ENCODE measurements at regions not wholly inside any gene's neighbourhood (a gene's known extent, or its start where the extent isn't known, plus 50 kb on each side); places are given as distances from the start of the nearest gene placed in this dataset.

- Mint-ChIP-seq H3K36me3 (no peaks in the 10 kb centered on the region), H3K27ac (no peak overlapping the region), H3K4me3 (peak overlapping the region in 1 of 5 donors; percentile 54), H3K9me3 (peaks cover 0 to 6% (median 0%) of the 10 kb centered on the region in 6 donors), H3K4me1 (peaks cover 5 to 12% of the 10 kb centered on the region in 2 donors), H3K27me3 (ENCODE audit: low read depth in 3 of 3) (peaks cover 2 to 8% (median 5%) of the 10 kb centered on the region in 3 donors)
- no peak for DNase-seq
Measured at GRCh38 chr11:15649371-15650104, 534.8 kb downstream of the INSC start.

GRCh38 chr11:15650105-15650938 lies 535.6 kb downstream of the INSC start:
- Mint-ChIP-seq H3K4me1 (peaks cover 5 to 12% of the 10 kb centered on the region in 2 donors), H3K4me3 (peak overlapping the region in 2 of 5 donors; percentile 36 to 53), H3K9me3 (peaks cover 0 to 6% (median 0%) of the 10 kb centered on the region in 6 donors), H3K27me3 (ENCODE audit: low read depth in 3 of 3) (peaks cover 5 to 8% (median 6%) of the 10 kb centered on the region in 3 donors), H3K36me3 (no peaks in the 10 kb centered on the region), H3K27ac (no peak overlapping the region)
- peak; percentile 38 to 67 (median 62) for DNase-seq

GRCh38 chr11:15651033-15651432 lies 536.3 kb downstream of the INSC start:
- H3K4me3 Mint-ChIP-seq = peak overlapping the region in 3 of 5 donors; percentile 33 to 53 (median 36)

DNA sequence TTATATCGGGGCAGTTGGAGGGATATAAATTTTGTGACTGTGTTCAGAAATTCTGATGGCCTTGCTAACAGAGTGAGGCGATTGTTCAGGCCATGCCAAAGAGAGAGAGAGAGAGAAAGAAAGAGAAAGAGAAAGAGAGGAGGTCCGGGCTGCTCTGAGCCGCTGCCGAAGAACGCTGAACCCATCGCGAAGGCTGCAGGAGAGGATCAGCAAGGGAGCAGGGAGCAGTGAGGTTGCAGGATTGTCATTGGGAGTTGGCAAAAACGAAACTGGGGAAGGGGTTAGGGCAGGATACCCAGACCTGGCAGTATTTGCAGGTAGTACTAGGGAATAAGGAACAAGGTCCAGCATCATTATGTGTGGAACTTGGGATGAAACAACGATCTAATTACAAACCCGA lies 537.1 kb downstream of the INSC start:
- H3K27me3 Mint-ChIP-seq (ENCODE audit: low read depth in 3 of 3) = peaks cover 5 to 8% (median 6%) of the 10 kb centered on the region in 3 donors
- H3K4me1 Mint-ChIP-seq = peaks cover 5 to 12% of the 10 kb centered on the region in 2 donors
- no peak overlapping the region for H3K4me3 Mint-ChIP-seq
- DNase-seq = no peak
- H3K9me3 Mint-ChIP-seq = peaks cover 0 to 6% (median 0%) of the 10 kb centered on the region in 6 donors
- H3K27ac Mint-ChIP-seq = no peak overlapping the region
- no peaks in the 10 kb centered on the region for H3K36me3 Mint-ChIP-seq

More at GRCh38 chr11:15651033-15651432, 536.3 kb downstream of the INSC start:
- Mint-ChIP-seq H3K27ac (no peak overlapping the region), H3K4me1 (peaks cover 5 to 12% of the 10 kb centered on the region in 2 donors), H3K27me3 (ENCODE audit: low read depth in 3 of 3) (peaks cover 5 to 8% (median 6%) of the 10 kb centered on the region in 3 donors), H3K36me3 (no peaks in the 10 kb centered on the region), H3K9me3 (peaks cover 0 to 6% (median 0%) of the 10 kb centered on the region in 6 donors)
- DNase-seq = no peak

DNA sequence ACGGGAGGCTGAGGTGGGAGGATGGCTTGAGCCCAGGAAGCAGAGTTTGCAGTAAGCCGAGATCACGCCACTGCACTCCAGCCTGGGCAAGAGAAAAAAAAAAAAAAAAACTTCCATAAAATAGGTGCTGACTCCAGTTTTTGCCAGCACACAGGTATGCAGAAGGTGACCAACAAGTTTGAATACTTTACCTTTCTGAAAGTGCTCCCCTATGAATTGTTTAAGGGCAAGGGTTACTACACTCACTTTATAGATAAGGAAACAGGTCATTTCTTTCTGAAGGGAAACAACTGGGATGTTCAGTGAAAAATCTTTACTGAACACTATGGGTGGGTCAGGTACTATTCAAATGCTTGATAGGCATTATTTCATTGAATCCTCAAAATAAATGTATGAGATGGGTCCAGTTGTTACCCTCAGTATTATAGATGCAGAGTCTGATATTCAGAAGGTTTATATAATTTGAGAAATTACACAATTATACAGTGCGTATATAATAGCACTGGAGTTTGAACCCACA lies 538.5 kb downstream of the INSC start:
- Mint-ChIP-seq H3K9me3 (peaks cover 0 to 6% (median 0%) of the 10 kb centered on the region in 6 donors), H3K36me3 (no peaks in the 10 kb centered on the region), H3K4me3 (no peak overlapping the region), H3K4me1 (peaks cover 5 to 12% of the 10 kb centered on the region in 2 donors), H3K27me3 (ENCODE audit: low read depth in 3 of 3) (peaks cover 5 to 8% (median 6%) of the 10 kb centered on the region in 3 donors), H3K27ac (no peak overlapping the region)
- no peak for DNase-seq

DNA sequence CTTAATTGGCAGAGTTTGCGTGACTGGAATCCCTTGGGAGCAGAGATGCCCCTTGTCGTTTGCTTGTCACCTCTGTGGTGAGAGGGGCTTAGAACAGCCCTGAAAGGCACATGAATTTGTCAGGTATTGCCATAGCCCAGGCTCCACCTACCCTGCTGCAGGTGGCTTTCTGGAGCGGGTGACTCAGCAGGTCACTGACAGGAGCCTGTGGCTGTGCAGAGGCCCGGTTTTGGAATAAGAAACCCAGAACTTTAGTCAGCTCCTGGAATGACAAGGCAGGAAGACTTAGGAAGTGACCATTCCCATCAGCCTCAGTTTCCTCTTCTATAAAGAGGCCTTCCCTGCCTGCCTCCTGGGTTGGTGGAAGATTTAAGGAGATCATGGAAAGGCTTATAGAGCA lies 539.7 kb downstream of the INSC start:
- Mint-ChIP-seq H3K9me3 (peaks cover 0 to 6% (median 0%) of the 10 kb centered on the region in 6 donors), H3K4me1 (peaks cover 5 to 12% of the 10 kb centered on the region in 2 donors), H3K27me3 (ENCODE audit: low read depth in 3 of 3) (peaks cover 5 to 8% (median 6%) of the 10 kb centered on the region in 3 donors), H3K36me3 (no peaks in the 10 kb centered on the region), H3K4me3 (no peak overlapping the region), H3K27ac (no peak overlapping the region)
- no peak for DNase-seq

DNA sequence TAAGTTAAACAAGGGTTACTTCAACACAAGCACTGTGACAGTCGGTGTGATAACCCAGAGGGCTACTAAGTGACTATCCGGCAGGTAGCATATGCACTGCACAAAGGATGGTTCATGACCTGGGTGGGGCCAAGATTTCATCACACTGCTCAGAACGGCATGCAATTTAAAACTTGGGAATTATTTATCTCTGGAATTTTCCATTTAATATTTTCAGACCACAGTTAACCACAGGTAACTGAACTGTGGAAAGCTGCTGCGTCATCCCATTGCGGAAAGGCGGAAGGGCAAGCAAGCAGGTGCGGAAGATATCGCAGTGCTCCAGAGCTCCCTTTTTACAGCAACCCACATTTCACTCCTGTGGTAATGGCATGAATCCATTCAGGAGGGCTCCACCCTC lies 540.8 kb downstream of the INSC start:
- H3K27me3 Mint-ChIP-seq (ENCODE audit: low read depth in 3 of 3) = peaks cover 5 to 8% (median 6%) of the 10 kb centered on the region in 3 donors
- no peak overlapping the region for H3K4me3 Mint-ChIP-seq
- H3K36me3 Mint-ChIP-seq = no peaks in the 10 kb centered on the region
- peaks cover 5 to 12% of the 10 kb centered on the region in 2 donors for H3K4me1 Mint-ChIP-seq
- no peak overlapping the region for H3K27ac Mint-ChIP-seq
- H3K9me3 Mint-ChIP-seq = peaks cover 0 to 7% (median 0%) of the 10 kb centered on the region in 6 donors
- DNase-seq = no peak

DNA sequence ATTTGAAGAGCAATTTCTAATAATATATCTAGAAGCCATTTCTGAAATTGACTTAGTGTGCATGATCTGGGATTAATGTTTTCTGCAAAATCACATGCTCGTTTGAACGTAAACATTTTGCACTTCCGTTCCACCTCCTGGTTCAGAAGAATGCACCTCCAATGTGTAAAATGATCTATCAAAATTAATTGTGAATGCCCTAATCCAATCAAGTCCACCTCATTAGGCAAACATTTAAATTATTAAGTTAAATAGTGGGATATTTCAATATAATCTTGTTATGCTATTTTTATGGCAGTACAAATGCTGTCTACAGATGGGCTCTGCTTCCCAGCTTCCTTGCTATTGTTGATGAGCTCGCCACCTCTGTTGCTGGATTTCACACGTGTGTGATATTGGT lies 542.5 kb downstream of the INSC start:
- Mint-ChIP-seq H3K27ac (no peak overlapping the region), H3K4me3 (no peak overlapping the region), H3K9me3 (peaks cover 0 to 4% (median 0%) of the 10 kb centered on the region in 6 donors), H3K27me3 (ENCODE audit: low read depth in 3 of 3) (peaks cover 0 to 7% (median 3%) of the 10 kb centered on the region in 3 donors), H3K4me1 (no peaks in the 10 kb centered on the region), H3K36me3 (no peaks in the 10 kb centered on the region)
- no peak for DNase-seq

- Mint-ChIP-seq H3K9me3 (peaks cover 0 to 8% (median 0%) of the 10 kb centered on the region in 6 donors), H3K27ac (no peak overlapping the region), H3K36me3 (no peaks in the 10 kb centered on the region), H3K4me3 (no peak overlapping the region), H3K27me3 (ENCODE audit: low read depth in 3 of 3) (peaks cover 0 to 4% (median 4%) of the 10 kb centered on the region in 3 donors), H3K4me1 (no peaks in the 10 kb centered on the region)
- no peak for DNase-seq
Measured at GRCh38 chr11:15660496-15660895, 545.8 kb downstream of the INSC start.

DNA sequence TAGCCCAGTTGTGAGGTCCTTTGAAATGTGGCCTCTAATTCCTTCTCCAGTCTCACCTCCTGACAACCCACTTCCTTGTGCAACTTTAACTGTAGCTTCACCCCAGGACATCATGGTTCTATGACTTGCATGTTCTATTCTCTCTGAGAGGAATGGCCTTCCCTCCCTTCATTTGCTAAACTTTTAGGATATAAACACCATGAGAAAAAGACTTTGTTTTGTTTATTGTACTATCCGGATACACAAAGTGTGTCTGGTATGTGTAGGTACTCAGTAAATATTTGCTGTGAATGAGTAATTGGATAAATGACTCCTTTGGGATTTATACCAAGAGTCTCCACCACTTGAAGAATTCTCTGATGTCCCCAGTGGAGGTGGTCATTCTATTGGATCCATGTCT lies 547.6 kb downstream of the INSC start:
- no peaks in the 10 kb centered on the region for H3K4me1 Mint-ChIP-seq
- peaks cover 0 to 8% (median 0%) of the 10 kb centered on the region in 6 donors for H3K9me3 Mint-ChIP-seq
- no peaks in the 10 kb centered on the region for H3K36me3 Mint-ChIP-seq
- H3K4me3 Mint-ChIP-seq = no peak overlapping the region
- H3K27me3 Mint-ChIP-seq (ENCODE audit: low read depth in 3 of 3) = peaks cover 0 to 10% (median 4%) of the 10 kb centered on the region in 3 donors
- DNase-seq = no peak
- H3K27ac Mint-ChIP-seq = no peak overlapping the region

DNA sequence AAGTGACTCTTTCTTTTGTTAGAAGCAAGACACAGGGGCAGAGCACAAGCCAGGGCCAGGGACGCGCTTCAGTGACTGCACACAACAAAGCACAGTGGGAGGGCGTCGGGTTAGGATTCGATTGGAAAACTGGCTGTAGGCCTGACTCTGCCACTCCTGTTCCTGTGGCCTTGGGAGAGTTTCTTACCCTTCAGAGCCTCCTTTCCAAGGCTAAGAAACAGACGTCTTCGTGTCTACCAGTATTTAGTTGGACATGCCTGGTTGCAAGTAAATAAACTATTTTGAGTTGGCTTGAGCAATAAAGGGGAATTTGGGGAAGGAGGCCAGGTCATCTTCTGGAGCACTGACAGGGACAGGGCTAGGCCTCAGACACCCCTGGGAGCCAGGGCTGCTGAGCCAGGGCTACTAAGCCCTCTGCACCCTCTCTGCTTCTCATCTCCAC lies 549.1 kb downstream of the INSC start:
- H3K9me3 Mint-ChIP-seq = peaks cover 0 to 8% (median 0%) of the 10 kb centered on the region in 6 donors
- H3K4me3 Mint-ChIP-seq = no peak overlapping the region
- no peaks in the 10 kb centered on the region for H3K36me3 Mint-ChIP-seq
- peaks cover 0 to 10% (median 4%) of the 10 kb centered on the region in 3 donors for H3K27me3 Mint-ChIP-seq (ENCODE audit: low read depth in 3 of 3)
- DNase-seq = no peak
- H3K4me1 Mint-ChIP-seq = no peaks in the 10 kb centered on the region
- H3K27ac Mint-ChIP-seq = no peak overlapping the region

DNA sequence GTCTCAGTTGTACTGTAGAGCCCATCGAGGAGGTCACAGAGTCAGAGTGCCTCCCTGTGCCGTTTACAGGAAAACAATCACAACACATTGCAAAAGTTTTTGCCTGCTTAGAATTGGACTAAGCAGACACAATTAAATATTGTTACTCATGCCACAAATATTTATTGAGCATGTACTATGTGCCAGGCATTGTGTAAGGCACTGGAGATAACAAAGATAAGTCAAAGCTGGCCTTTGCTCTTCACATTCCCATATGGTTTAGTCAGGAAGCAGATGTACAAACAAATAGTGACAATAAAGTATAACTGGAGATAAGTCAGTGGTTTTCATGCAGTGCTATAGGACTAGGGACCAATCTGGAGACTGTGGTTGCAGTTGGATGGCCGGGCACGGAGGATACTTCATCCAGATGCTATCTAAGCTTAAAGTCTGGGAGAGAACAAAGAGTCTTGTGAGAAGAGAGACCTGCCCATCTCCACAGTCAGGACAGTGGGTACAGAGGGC lies 550.7 kb downstream of the INSC start:
- no peak for DNase-seq
- Mint-ChIP-seq H3K4me3 (no peak overlapping the region), H3K36me3 (no peaks in the 10 kb centered on the region), H3K4me1 (no peaks in the 10 kb centered on the region), H3K27me3 (ENCODE audit: low read depth in 3 of 3) (peaks cover 4 to 10% (median 4%) of the 10 kb centered on the region in 3 donors), H3K27ac (no peak overlapping the region), H3K9me3 (peaks cover 0 to 6% (median 2%) of the 10 kb centered on the region in 6 donors)

DNA sequence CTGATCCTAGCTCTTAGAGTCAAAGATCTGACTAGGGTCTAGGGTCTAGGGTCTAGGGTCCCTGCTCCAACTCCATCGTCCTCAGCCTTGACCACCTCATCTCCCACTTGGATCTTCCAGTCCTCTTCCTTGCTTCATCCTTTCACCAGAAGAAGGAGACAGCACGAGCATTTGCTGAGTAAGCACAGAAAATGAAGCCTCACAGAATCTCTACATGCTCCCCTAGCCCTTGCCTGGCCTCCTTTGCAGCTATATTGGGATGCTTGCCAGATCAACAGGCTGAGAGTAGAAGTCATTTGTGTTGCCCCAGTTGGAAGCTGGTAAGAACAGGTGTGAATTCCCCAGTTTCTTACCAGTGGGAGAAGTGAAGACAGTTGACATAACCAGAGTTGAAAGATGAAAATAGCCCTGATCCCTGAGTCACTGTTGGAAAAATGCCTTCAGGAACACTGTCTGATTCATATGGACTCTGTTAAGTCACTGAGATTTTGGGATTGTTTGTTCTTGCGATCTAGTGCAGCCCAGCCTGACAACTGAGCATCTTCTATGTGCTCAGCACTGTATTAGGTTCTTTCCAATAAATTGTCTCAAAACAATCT lies 552.5 kb downstream of the INSC start:
- H3K27ac Mint-ChIP-seq = no peak overlapping the region
- H3K4me1 Mint-ChIP-seq = no peaks in the 10 kb centered on the region
- H3K27me3 Mint-ChIP-seq (ENCODE audit: low read depth in 3 of 3) = peaks cover 4 to 10% (median 4%) of the 10 kb centered on the region in 3 donors
- H3K36me3 Mint-ChIP-seq = no peaks in the 10 kb centered on the region
- no peak overlapping the region for H3K4me3 Mint-ChIP-seq
- no peak for DNase-seq
- peaks cover 0 to 5% (median 2%) of the 10 kb centered on the region in 6 donors for H3K9me3 Mint-ChIP-seq
